Loucy (cell line): ENCODE measurements at regions not wholly inside any gene's neighbourhood (a gene's known extent, or its start where the extent isn't known, plus 50 kb on each side); places are given as distances from the start of the nearest gene placed in this dataset.

Experiments used
- H2AFZ ChIP-seq: fragments of 200-600 bp; sonication (generic); 2 replicates; pipeline ENCODE4 v1.6.0; 2016; ENCODE audit warnings: antibody characterized with exemption, mild to moderate bottlenecking, low read length, moderate library complexity
- H3F3A ChIP-seq: fragments of 200-600 bp; 2 replicates; pipeline ENCODE4 v1.6.0; 2016; ENCODE audit warnings: antibody characterized with exemption, low read depth, mild to moderate bottlenecking
- H3K27me3 ChIP-seq: fragments of 200-600 bp; sonication (generic); 2 replicates; pipeline ENCODE4 v1.6.1; 2014; ENCODE audit warnings: low read length, mild to moderate bottlenecking; ENCODE audit not compliant: insufficient read depth, poor library complexity, severe bottlenecking
- H3K36me3 ChIP-seq: fragments of 200-600 bp; sonication (generic); 2 replicates; pipeline ENCODE4 v1.6.1; 2016; ENCODE audit warnings: low read length; ENCODE audit not compliant: insufficient read depth
- H3K4me1 ChIP-seq: fragments of 200-600 bp; sonication (generic); 2 replicates; pipeline ENCODE4 v1.5.1; 2014; ENCODE audit warnings: low read length, mild to moderate bottlenecking; ENCODE audit not compliant: insufficient read depth, poor library complexity, severe bottlenecking
- H3K4me2 ChIP-seq: fragments of 200-600 bp; sonication (generic); 2 replicates; pipeline ENCODE4 v1.6.0; 2014; ENCODE audit warnings: antibody characterized with exemption, low read length, low read depth, mild to moderate bottlenecking; ENCODE audit not compliant: poor library complexity, severe bottlenecking
- H3K4me3 ChIP-seq: fragments of 200-600 bp; sonication (generic); 2 replicates; pipeline ENCODE4 v1.5.1; 2014; ENCODE audit warnings: low read length, mild to moderate bottlenecking, mixed read lengths; ENCODE audit not compliant: poor library complexity, severe bottlenecking
- H3K79me2 ChIP-seq: fragments of 200-600 bp; sonication (generic); 2 replicates; pipeline ENCODE4 v1.6.1; 2014; ENCODE audit warnings: low read length; ENCODE audit not compliant: insufficient read depth
- H3K9ac ChIP-seq: fragments of 200-600 bp; sonication (generic); 2 replicates; pipeline ENCODE4 v1.6.0; 2014; ENCODE audit warnings: mild to moderate bottlenecking, low read depth, low read length, moderate library complexity; ENCODE audit not compliant: poor library complexity, severe bottlenecking
- H3K9me2 ChIP-seq: fragments of 200-600 bp; sonication (generic); replicated peaks from 2 replicates; pipeline ENCODE4 v1.6.1; 2016; ENCODE audit warnings: low read depth, low read length, mixed read lengths
- H3K9me3 ChIP-seq: fragments of 200-600 bp; sonication (generic); 2 replicates; pipeline ENCODE4 v1.6.1; 2014; ENCODE audit warnings: mild to moderate bottlenecking, antibody characterized with exemption, low read length, low read depth; ENCODE audit not compliant: insufficient read depth
- H4K20me1 ChIP-seq: fragments of 200-600 bp; sonication (generic); 2 replicates; pipeline ENCODE4 v1.6.0; 2014; ENCODE audit warnings: antibody characterized with exemption, low read length, mild to moderate bottlenecking; ENCODE audit not compliant: insufficient read depth, poor library complexity, severe bottlenecking
- CTCF ChIP-seq: fragments of 200-600 bp; sonication (generic); conservative IDR thresholded peaks from 2 replicates; pipeline ENCODE4 v1.5.1; 2014; ENCODE audit warnings: mild to moderate bottlenecking, antibody characterized with exemption, low read length
- EZH2phosphoT487 ChIP-seq: fragments of 200-600 bp; IDR thresholded peaks from 2 replicates; pipeline ENCODE4 v1.6.1; 2018; ENCODE audit warnings: antibody characterized with exemption, mild to moderate bottlenecking, moderate library complexity, borderline replicate concordance

GRCh38 chr16:82567175-82567574, 59.6 kb upstream of the CDH13 start:
- Histone ChIP-seq H3K36me3 (no peaks in the 10 kb centered on the region), H3F3A (no peaks in the 10 kb centered on the region)

GRCh38 chr16:82563401-82563800, 63.4 kb upstream of the CDH13 start:
- no peak overlapping the region for H2AFZ ChIP-seq
- H3K36me3 ChIP-seq: no peaks in the 10 kb centered on the region
- no peaks in the 10 kb centered on the region for H3F3A ChIP-seq
- H3K9me2 ChIP-seq: no peaks in the 10 kb centered on the region
- no peaks in the 10 kb centered on the region for H3K79me2 ChIP-seq
- H3K27me3 ChIP-seq: no peaks in the 10 kb centered on the region
- no peaks in the 10 kb centered on the region for H3K4me1 ChIP-seq
- no peak overlapping the region for H3K4me3 ChIP-seq
- H3K9me3 ChIP-seq: no peaks in the 10 kb centered on the region; the same call in 1 of the 2 replicates
- H3K4me2 ChIP-seq: no peak overlapping the region
- no peaks in the 10 kb centered on the region for H4K20me1 ChIP-seq
- no peak for TF ChIP-seq EZH2phosphoT487
- no peak for TF ChIP-seq CTCF
- no peak overlapping the region for H3K9ac ChIP-seq

More at GRCh38 chr16:82567175-82567574, 59.6 kb upstream of the CDH13 start:
- Histone ChIP-seq H3K4me1 (no peaks in the 10 kb centered on the region), H3K79me2 (no peaks in the 10 kb centered on the region), H3K9ac (no peak overlapping the region), H3K27me3 (no peaks in the 10 kb centered on the region), H4K20me1 (no peaks in the 10 kb centered on the region), H3K9me2 (no peaks in the 10 kb centered on the region), H3K4me3 (no peak overlapping the region), H3K9me3 (no peaks in the 10 kb centered on the region), H2AFZ (no peak overlapping the region), H3K4me2 (no peak overlapping the region)
- no peak for TF ChIP-seq CTCF
- no peak for TF ChIP-seq EZH2phosphoT487

- Histone ChIP-seq H3K36me3 (no peaks in the 10 kb centered on the region), H3K79me2 (no peaks in the 10 kb centered on the region), H3K9me2 (no peaks in the 10 kb centered on the region), H3K4me3 (no peak overlapping the region), H4K20me1 (no peaks in the 10 kb centered on the region), H3K4me1 (no peaks in the 10 kb centered on the region), H2AFZ (no peak overlapping the region), H3K4me2 (no peak overlapping the region), H3K9me3 (no peaks in the 10 kb centered on the region; the same call in 1 of the 2 replicates), H3K9ac (no peak overlapping the region), H3K27me3 (no peaks in the 10 kb centered on the region), H3F3A (no peaks in the 10 kb centered on the region)
- TF ChIP-seq CTCF (no peak), EZH2phosphoT487 (no peak)
Observed at GRCh38 chr16:82562183-82562683, 64.5 kb upstream of the CDH13 start.
